ENCODE measurements at regions not wholly inside any gene's neighbourhood (a gene's known extent, or its start where the extent isn't known, plus 50 kb on each side); places are given as distances from the start of the nearest gene placed in this dataset.
A peak's percentile ranks its signal among the peaks of the same experiment; 100 is the strongest.

- no peak overlapping the region for H3K4me3 ChIP-seq
- WGBS, 10 experiments = 0 to 78% (median 35%) methylated on average over 1 to 7 of the region's 7 CpGs
- ATAC-seq (replicated peaks in 6 of 8) = peak in 1 of 8 experiments; percentile 46
- no peaks in the 10 kb centered on the region for H3K4me1 ChIP-seq (replicated peaks in 1 of 2)
- in situ Hi-C loops (cut with MboI; ENCODE audit: low pct_unique_long_range_greater_than_20kb in 2 of 9, low sequenced_read_pairs in 9 of 9, unreplicated experiment in 9 of 9) = no loop called here
- H3K27ac ChIP-seq = no peak overlapping the region
These were observed 1073.3 kb downstream of the TBC1D22A start for GRCh38 chr22:47835726-47836125.

- WGBS, 10 experiments = 0 to 70% (median 39%) methylated on average over 1 to 6 of the region's 6 CpGs; no CpG with 5 or more reads in 4 of the 10 experiments
- Histone ChIP-seq H3K4me3 (no peak overlapping the region), H3K4me1 (replicated peaks in 1 of 2) (no peaks in the 10 kb centered on the region), H3K27ac (no peak overlapping the region)
- in situ Hi-C loops (cut with MboI; ENCODE audit: low pct_unique_long_range_greater_than_20kb in 2 of 9, low sequenced_read_pairs in 9 of 9, unreplicated experiment in 9 of 9) = no loop called here
- ATAC-seq (replicated peaks in 6 of 8) = no peak
These were observed 1063.6 kb downstream of the TBC1D22A start for GRCh38 chr22:47826016-47826415.

- 0 to 100% (median 45%) methylated on average over 1 to 3 of the region's 3 CpGs for WGBS, 10 experiments
- H3K4me1 ChIP-seq (replicated peaks in 1 of 2) = no peaks in the 10 kb centered on the region
- ATAC-seq (replicated peaks in 6 of 8) = no peak
- H3K4me3 ChIP-seq = no peak overlapping the region
- in situ Hi-C loops (cut with MboI; ENCODE audit: low pct_unique_long_range_greater_than_20kb in 2 of 9, low sequenced_read_pairs in 9 of 9, unreplicated experiment in 9 of 9) = no loop called here
- H3K27ac ChIP-seq = no peak overlapping the region
These were observed 1060.0 kb downstream of the TBC1D22A start for GRCh38 chr22:47822422-47822821.

- 70 to 100% methylated on average over 1 to 2 of the region's 9 CpGs; no CpG with 5 or more reads in 8 of the 10 experiments for WGBS, 10 experiments
- no peak overlapping the region for H3K27ac ChIP-seq
- no peaks in the 10 kb centered on the region for H3K4me1 ChIP-seq (replicated peaks in 1 of 2)
- in situ Hi-C loops (cut with MboI; ENCODE audit: low pct_unique_long_range_greater_than_20kb in 2 of 9, low sequenced_read_pairs in 9 of 9, unreplicated experiment in 9 of 9) = no loop called here
- ATAC-seq (replicated peaks in 6 of 8) = no peak
- H3K4me3 ChIP-seq = no peak overlapping the region
These were observed 1056.0 kb downstream of the TBC1D22A start for GRCh38 chr22:47818496-47818895.

- Histone ChIP-seq H3K4me1 (replicated peaks in 1 of 2) (no peaks in the 10 kb centered on the region), H3K27ac (no peak overlapping the region), H3K4me3 (no peak overlapping the region)
- in situ Hi-C loops (cut with MboI; ENCODE audit: low pct_unique_long_range_greater_than_20kb in 2 of 9, low sequenced_read_pairs in 9 of 9, unreplicated experiment in 9 of 9) = no loop called here
- 18 to 81% (median 38%) methylated on average over 1 to 5 of the region's 5 CpGs; no CpG with 5 or more reads in 2 of the 10 experiments for WGBS, 10 experiments
- no peak for ATAC-seq (replicated peaks in 6 of 8)
These were observed 1054.9 kb downstream of the TBC1D22A start for GRCh38 chr22:47817380-47817779.

GRCh38 chr22:47816863-47817210 lies 1054.4 kb downstream of the TBC1D22A start:
- Histone ChIP-seq H3K4me1 (replicated peaks in 1 of 2) (no peaks in the 10 kb centered on the region), H3K4me3 (no peak overlapping the region), H3K27ac (no peak overlapping the region)
- ATAC-seq (replicated peaks in 6 of 8) = no peak
- in situ Hi-C loops (cut with MboI; ENCODE audit: low pct_unique_long_range_greater_than_20kb in 2 of 9, low sequenced_read_pairs in 9 of 9, unreplicated experiment in 9 of 9) = no loop called here
- WGBS, 10 experiments = 0 to 62% (median 58%) methylated on average over 1 to 6 of the region's 9 CpGs; no CpG with 5 or more reads in 5 of the 10 experiments

GRCh38 chr22:47816121-47816862 lies 1053.8 kb downstream of the TBC1D22A start:
- H3K4me1 ChIP-seq (replicated peaks in 1 of 2) = no peaks in the 10 kb centered on the region
- ATAC-seq (replicated peaks in 6 of 8) = no peak
- in situ Hi-C loops (cut with MboI; ENCODE audit: low pct_unique_long_range_greater_than_20kb in 2 of 9, low sequenced_read_pairs in 9 of 9, unreplicated experiment in 9 of 9) = no loop called here
- 0 to 83% (median 37%) methylated on average over 4 to 14 of the region's 16 CpGs; no CpG with 5 or more reads in 1 of the 10 experiments for WGBS, 10 experiments
- no peak overlapping the region for H3K4me3 ChIP-seq
- no peak overlapping the region for H3K27ac ChIP-seq

- H3K4me3 ChIP-seq = no peak overlapping the region
- no peak for ATAC-seq (replicated peaks in 6 of 8)
- in situ Hi-C loops (cut with MboI; ENCODE audit: low pct_unique_long_range_greater_than_20kb in 2 of 9, low sequenced_read_pairs in 9 of 9, unreplicated experiment in 9 of 9) = no loop called here
- no peaks in the 10 kb centered on the region for H3K4me1 ChIP-seq (replicated peaks in 1 of 2)
- 33 to 78% (median 33%) methylated on average over 1 of the region's 1 CpG; no CpG with 5 or more reads in 7 of the 10 experiments for WGBS, 10 experiments
- H3K27ac ChIP-seq = no peak overlapping the region
These were observed 1052.0 kb downstream of the TBC1D22A start for GRCh38 chr22:47814474-47814873.

- Histone ChIP-seq H3K4me3 (no peak overlapping the region), H3K4me1 (replicated peaks in 1 of 2) (no peaks in the 10 kb centered on the region), H3K27ac (no peak overlapping the region)
- WGBS, 10 experiments = 10 to 85% (median 34%) methylated on average over 1 to 9 of the region's 16 CpGs; no CpG with 5 or more reads in 4 of the 10 experiments
- no peak for ATAC-seq (replicated peaks in 6 of 8)
- in situ Hi-C loops (cut with MboI; ENCODE audit: low pct_unique_long_range_greater_than_20kb in 2 of 9, low sequenced_read_pairs in 9 of 9, unreplicated experiment in 9 of 9) = no loop called here
These were observed 1051.2 kb downstream of the TBC1D22A start for GRCh38 chr22:47813661-47814060.

GRCh38 chr22:47811971-47812370 lies 1049.5 kb downstream of the TBC1D22A start:
- WGBS, 10 experiments = 27 to 85% (median 35%) methylated on average over 1 to 6 of the region's 7 CpGs; no CpG with 5 or more reads in 2 of the 10 experiments
- no peak overlapping the region for H3K4me3 ChIP-seq
- in situ Hi-C loops (cut with MboI; ENCODE audit: low pct_unique_long_range_greater_than_20kb in 2 of 9, low sequenced_read_pairs in 9 of 9, unreplicated experiment in 9 of 9) = no loop called here

GRCh38 chr22:47810505-47811500 lies 1048.4 kb downstream of the TBC1D22A start:
- WGBS, 10 experiments = 23 to 100% (median 60%) methylated on average over 1 to 7 of the region's 24 CpGs; no CpG with 5 or more reads in 3 of the 10 experiments
- H3K27ac ChIP-seq = no peak overlapping the region
- no peaks in the 10 kb centered on the region for H3K4me1 ChIP-seq (replicated peaks in 1 of 2)
- H3K4me3 ChIP-seq = no peak overlapping the region
- in situ Hi-C loops (cut with MboI; ENCODE audit: low pct_unique_long_range_greater_than_20kb in 2 of 9, low sequenced_read_pairs in 9 of 9, unreplicated experiment in 9 of 9) = no loop called here
- no peak for ATAC-seq (replicated peaks in 6 of 8)

More at GRCh38 chr22:47811971-47812370, 1049.5 kb downstream of the TBC1D22A start:
- no peak for ATAC-seq (replicated peaks in 6 of 8)
- H3K27ac ChIP-seq = no peak overlapping the region
- no peaks in the 10 kb centered on the region for H3K4me1 ChIP-seq (replicated peaks in 1 of 2)

GRCh38 chr22:47808886-47809620 lies 1046.6 kb downstream of the TBC1D22A start:
- H3K27ac ChIP-seq = no peak overlapping the region
- no peak overlapping the region for H3K4me3 ChIP-seq
- 50 to 84% (median 70%) methylated on average over 1 to 3 of the region's 10 CpGs; no CpG with 5 or more reads in 4 of the 10 experiments for WGBS, 10 experiments
- ATAC-seq (replicated peaks in 6 of 8) = no peak
- no peaks in the 10 kb centered on the region for H3K4me1 ChIP-seq (replicated peaks in 1 of 2)
- in situ Hi-C loops (cut with MboI; ENCODE audit: low pct_unique_long_range_greater_than_20kb in 2 of 9, low sequenced_read_pairs in 9 of 9, unreplicated experiment in 9 of 9) = no loop called here
